ENCODE measurements at regions not wholly inside any gene's neighbourhood (a gene's known extent, or its start where the extent isn't known, plus 50 kb on each side); places are given as distances from the start of the nearest gene placed in this dataset.

DNA sequence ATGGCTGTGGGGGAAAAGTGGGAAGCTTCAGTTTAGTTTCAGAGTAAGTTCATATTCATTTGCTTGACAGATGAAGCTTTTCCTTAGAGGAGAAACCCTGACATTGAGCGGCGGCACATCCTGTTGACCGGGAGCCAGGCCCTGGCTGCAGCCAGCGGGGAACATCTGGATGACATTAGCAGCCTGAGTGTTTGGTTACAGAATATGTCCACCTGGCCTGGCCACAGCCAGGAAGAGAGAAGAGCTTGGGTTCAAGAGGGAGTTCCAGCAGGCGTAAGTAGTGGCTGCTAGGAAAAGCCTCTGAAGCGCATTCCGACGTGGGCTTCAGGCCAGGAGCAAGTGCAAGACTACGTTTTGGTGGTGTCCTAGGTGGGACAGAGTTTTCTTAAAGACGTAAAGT lies 144.9 kb upstream of the MYCN start:
- H3K4me3 ChIP-seq: no peak overlapping the region
- TF ChIP-seq, protein P1, sequence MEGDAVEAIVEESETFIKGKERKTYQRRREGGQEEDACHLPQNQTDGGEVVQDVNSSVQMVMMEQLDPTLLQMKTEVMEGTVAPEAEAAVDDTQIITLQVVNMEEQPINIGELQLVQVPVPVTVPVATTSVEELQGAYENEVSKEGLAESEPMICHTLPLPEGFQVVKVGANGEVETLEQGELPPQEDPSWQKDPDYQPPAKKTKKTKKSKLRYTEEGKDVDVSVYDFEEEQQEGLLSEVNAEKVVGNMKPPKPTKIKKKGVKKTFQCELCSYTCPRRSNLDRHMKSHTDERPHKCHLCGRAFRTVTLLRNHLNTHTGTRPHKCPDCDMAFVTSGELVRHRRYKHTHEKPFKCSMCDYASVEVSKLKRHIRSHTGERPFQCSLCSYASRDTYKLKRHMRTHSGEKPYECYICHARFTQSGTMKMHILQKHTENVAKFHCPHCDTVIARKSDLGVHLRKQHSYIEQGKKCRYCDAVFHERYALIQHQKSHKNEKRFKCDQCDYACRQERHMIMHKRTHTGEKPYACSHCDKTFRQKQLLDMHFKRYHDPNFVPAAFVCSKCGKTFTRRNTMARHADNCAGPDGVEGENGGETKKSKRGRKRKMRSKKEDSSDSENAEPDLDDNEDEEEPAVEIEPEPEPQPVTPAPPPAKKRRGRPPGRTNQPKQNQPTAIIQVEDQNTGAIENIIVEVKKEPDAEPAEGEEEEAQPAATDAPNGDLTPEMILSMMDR (IDR thresholded peaks at IDR 0.05): no peak
- no peak for DNase-seq (ENCODE audit: low spot score)
- H3K27ac ChIP-seq: no peak overlapping the region

DNA sequence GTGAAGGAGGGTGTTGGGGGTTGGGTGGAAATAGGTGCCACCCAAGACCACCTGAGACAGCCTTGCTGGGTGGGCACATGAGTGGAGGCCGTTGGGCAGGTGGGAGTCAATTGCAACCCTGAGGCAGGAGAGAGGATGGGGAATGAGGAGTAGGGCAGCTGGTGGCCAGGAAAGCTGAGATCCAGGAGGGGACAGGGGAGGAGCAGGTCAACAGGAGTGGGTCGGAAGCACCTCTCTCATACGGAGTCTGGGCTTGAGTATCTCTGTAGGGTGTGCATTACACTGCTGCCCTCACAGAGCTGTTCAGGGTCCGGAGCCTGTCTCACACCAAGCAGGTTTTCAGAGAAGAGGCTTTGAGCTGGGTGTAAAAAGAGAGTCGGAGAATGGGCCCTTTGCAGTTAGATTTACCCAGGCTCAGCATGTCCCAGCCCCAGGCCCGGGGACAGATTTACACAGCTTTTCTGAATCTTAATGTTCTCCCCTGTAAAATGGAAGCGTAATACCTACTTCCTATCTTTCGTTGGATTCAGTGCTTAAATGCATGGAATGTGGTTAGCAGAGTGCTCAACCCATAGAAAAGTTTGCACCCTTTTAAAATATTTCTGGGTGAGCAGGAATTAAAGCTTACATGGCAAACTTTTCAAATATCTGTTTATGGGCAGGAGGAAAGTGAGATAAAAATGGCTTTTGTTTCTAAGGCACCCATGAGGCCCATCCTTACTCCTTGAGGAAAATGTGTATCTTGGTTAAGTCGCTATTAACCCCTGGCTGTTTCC lies 144.0 kb upstream of the MYCN start:
- Histone ChIP-seq H3K27ac (no peak overlapping the region), H3K4me3 (no peak overlapping the region)
- DNase-seq (ENCODE audit: low spot score): no peak
- TF ChIP-seq, protein P1 (IDR thresholded peaks at IDR 0.05): no peak

DNA sequence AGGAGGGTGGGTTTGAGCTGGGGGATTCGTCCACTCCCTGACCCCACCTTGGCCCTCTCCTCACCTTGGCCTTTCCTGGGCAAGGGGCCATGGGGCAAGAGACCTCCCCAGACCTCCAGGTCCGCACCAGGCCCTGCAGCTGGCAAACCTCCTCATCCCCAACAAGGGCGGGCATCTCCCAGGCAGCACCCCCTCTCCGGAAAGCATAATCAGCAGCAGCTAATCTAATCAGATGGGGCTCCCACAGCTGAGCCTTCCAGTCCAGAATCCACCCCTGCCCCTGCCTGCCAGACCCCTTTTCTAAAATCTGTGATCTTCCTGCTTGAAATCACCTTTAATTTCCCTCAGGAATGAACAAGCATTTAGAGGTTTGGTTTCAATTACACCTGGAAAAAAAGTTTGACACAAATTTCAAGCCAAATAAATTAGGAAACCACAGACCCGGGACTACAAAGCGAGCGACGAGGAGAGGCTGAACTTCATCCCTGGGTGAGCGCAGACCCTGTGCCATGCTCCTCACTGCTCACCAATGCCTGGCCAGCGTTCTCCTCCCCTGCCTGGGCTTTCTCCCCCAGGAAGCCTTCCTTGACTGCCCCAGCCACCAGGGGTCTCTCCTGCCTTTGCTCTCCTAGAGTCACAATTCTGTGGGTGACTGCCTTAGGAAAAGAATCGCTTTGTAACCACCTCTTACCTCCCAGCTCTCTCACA lies 143.0 kb upstream of the MYCN start:
- DNase-seq (ENCODE audit: low spot score): no peak
- H3K4me3 ChIP-seq: no peak overlapping the region
- H3K27ac ChIP-seq: no peak overlapping the region
- TF ChIP-seq, protein P1 (IDR thresholded peaks at IDR 0.05): no peak

DNA sequence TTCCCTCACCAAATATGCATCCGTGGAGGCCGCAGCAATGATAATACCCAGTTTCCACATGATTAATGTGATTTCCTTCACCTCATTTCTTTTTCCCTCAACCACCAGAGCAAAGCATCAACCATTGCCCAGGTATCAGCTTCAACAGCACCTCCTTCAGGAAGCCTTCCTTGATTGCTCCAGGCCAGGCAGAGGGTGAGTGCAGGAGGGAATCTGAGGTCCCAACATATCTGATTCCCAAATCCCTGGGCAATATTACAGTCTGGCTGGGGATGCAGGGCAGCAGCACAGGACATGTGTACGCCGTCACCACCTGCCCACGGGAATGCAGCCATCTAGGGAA lies 142.4 kb upstream of the MYCN start:
- TF ChIP-seq, protein P1 (IDR thresholded peaks at IDR 0.05): no peak
- H3K27ac ChIP-seq: no peak overlapping the region
- DNase-seq (ENCODE audit: low spot score): no peak
- H3K4me3 ChIP-seq: no peak overlapping the region

DNA sequence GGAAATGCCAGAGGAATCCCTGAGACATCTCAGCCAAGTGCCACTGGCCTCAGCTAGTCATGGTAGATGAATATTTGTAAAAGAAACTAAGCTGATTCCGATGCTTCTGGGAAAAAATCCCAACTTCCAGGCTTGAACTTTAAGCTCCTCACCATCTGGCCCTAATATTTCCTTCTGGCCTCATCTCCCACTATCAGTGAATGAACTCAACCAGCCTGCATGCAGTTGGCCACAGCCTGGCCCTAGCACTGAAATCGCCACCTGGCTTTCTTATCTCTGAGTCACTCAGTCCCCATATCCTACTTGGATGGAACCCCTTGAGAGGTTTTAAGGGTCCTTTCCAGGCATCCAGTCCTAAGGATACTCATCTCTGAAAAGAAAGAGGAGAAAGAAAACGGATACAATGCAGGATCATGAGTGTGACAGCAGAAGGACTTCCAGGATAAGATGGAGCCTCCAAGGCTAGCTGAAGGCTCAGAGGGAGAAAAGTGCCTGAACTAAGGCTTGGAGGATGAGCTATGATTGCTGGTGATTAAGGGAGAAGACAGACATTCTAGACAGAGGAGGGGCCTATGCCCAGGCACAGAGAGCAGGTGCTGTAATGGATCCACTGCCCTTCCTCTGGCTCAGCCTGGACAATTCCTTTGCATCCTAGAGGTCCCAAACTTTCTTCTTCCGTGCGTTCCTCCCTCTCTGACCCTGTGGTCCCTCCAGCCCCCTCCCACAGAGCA lies 141.5 kb upstream of the MYCN start:
- no peak for DNase-seq (ENCODE audit: low spot score)
- Histone ChIP-seq H3K27ac (no peak overlapping the region), H3K4me3 (no peak overlapping the region)
- TF ChIP-seq, protein P1 (IDR thresholded peaks at IDR 0.05): no peak

DNA sequence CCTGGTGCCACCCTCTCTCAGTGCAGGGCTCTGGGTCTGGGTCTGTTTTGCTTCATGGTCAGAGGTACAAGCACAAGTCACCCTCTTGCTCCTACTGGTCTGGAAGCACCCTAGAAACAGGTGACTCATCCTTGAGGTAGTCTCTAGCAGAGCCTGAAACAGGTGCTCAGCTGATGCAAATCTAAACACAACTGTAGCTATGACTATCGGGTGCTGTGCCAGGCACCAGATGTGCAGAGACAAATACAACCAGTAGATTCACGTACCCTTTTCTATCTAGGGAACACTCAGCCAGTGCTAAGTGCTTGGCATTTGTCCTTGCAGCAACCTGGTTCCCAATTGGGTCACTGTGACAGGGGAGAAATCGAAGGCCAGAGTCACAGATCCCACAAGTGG lies 140.9 kb upstream of the MYCN start:
- DNase-seq (ENCODE audit: low spot score): no peak
- TF ChIP-seq, protein P1 (IDR thresholded peaks at IDR 0.05): no peak
- no peak overlapping the region for H3K27ac ChIP-seq
- H3K4me3 ChIP-seq: no peak overlapping the region
